SU-DHL-6 (cell line): ENCODE measurements at regions not wholly inside any gene's neighbourhood (a gene's known extent, or its start where the extent isn't known, plus 50 kb on each side); places are given as distances from the start of the nearest gene placed in this dataset.
"Not testable (repeated sequence)": the region's sequence is repeated elsewhere in the genome, so short reads cannot be mapped to it uniquely, and the experiment has no call there.

ENCODE experiments used
- EZH2phosphoT487 ChIP-seq: fragments of 200-600 bp; sonication (generic), shearing (Covaris generic); conservative IDR thresholded peaks from 2 replicates; pipeline ENCODE4 v1.6.1; 2018; ENCODE audit warnings: mild to moderate bottlenecking, antibody characterized with exemption, low read length, moderate library complexity, mixed read lengths
- TF ChIP-seq, protein P1 (sequence below): fragments of 200-600 bp; sonication (generic); IDR thresholded peaks from one replicate; pipeline ENCODE4 v1.5.1; 2017; ENCODE audit warnings: antibody characterized with exemption, mild to moderate bottlenecking, low read length, moderate library complexity; ENCODE audit not compliant: insufficient read depth, poor library complexity, severe bottlenecking

DNA sequence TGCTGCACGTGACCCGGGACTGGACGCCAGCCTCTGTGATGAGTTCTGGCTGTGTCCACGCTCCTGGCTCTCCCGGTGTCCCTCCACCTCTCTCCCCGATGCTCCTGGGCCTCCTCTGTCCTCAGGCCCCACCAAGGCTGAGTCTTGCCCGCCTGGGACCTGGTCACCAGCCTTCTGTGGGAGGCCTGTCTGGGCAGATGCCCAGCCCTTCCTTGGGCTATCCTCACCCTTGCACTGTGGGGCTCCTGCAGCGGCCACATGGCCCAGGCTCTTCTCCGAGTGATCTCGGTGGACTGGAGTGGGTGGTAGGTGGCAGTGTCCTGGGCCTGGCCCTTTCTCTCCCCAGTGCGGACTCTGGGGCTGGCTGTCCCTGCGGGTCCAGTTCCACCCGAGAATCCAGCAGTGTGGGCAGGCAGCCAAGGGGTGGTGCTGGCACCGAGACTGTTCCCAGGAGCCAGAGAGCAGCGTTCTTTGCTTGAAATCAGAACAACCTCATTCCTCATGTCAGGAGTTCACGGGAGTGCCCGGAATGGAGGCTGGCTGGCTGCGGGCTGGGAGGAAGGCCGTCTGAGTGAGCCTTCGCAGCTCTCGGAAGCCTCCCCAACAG is 94.6 kb downstream of the TMEM121 start:
- not testable (repeated sequence) for TF ChIP-seq EZH2phosphoT487
- TF ChIP-seq, protein P1, sequence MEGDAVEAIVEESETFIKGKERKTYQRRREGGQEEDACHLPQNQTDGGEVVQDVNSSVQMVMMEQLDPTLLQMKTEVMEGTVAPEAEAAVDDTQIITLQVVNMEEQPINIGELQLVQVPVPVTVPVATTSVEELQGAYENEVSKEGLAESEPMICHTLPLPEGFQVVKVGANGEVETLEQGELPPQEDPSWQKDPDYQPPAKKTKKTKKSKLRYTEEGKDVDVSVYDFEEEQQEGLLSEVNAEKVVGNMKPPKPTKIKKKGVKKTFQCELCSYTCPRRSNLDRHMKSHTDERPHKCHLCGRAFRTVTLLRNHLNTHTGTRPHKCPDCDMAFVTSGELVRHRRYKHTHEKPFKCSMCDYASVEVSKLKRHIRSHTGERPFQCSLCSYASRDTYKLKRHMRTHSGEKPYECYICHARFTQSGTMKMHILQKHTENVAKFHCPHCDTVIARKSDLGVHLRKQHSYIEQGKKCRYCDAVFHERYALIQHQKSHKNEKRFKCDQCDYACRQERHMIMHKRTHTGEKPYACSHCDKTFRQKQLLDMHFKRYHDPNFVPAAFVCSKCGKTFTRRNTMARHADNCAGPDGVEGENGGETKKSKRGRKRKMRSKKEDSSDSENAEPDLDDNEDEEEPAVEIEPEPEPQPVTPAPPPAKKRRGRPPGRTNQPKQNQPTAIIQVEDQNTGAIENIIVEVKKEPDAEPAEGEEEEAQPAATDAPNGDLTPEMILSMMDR = not testable (repeated sequence)
